ENCODE measurements at regions not wholly inside any gene's neighbourhood (a gene's known extent, or its start where the extent isn't known, plus 50 kb on each side); places are given as distances from the start of the nearest gene placed in this dataset.
"Not testable (repeated sequence)": the region's sequence is repeated elsewhere in the genome, so short reads cannot be mapped to it uniquely, and the experiment has no call there.

GRCh38 chr6:113370508-113371502 lies 486.3 kb upstream of the MARCKS start:
- no peak for DNase-seq (ENCODE audit: low spot score)

- DNase-seq (ENCODE audit: low spot score) = not testable (repeated sequence)
These were observed 481.7 kb upstream of the MARCKS start for GRCh38 chr6:113375466-113375865.

GRCh38 chr6:113375950-113376846 lies 480.9 kb upstream of the MARCKS start:
- DNase-seq (ENCODE audit: low spot score) = no peak

GRCh38 chr6:113376847-113377165 lies 480.3 kb upstream of the MARCKS start:
- DNase-seq (ENCODE audit: low spot score) = no peak

GRCh38 chr6:113377362-113377942 lies 479.7 kb upstream of the MARCKS start:
- DNase-seq (ENCODE audit: low spot score) = no peak

- no peak for DNase-seq (ENCODE audit: low spot score)
These were observed 476.6 kb upstream of the MARCKS start for GRCh38 chr6:113380591-113380990.

- DNase-seq (ENCODE audit: low spot score) = no peak
These were observed 475.9 kb upstream of the MARCKS start for GRCh38 chr6:113381232-113381631.

- DNase-seq (ENCODE audit: low spot score) = no peak
These were observed 475.2 kb upstream of the MARCKS start for GRCh38 chr6:113381959-113382358.

- no peak for DNase-seq (ENCODE audit: low spot score)
These were observed 473.4 kb upstream of the MARCKS start for GRCh38 chr6:113383701-113384100.

GRCh38 chr6:113385020-113385431 lies 472.1 kb upstream of the MARCKS start:
- DNase-seq (ENCODE audit: low spot score) = no peak

GRCh38 chr6:113388996-113389395 lies 468.1 kb upstream of the MARCKS start:
- no peak for DNase-seq (ENCODE audit: low spot score)

- no peak for DNase-seq (ENCODE audit: low spot score)
These were observed 464.5 kb upstream of the MARCKS start for GRCh38 chr6:113392551-113393055.

- DNase-seq (ENCODE audit: low spot score) = no peak
These were observed 462.9 kb upstream of the MARCKS start for GRCh38 chr6:113394216-113394615.

- DNase-seq (ENCODE audit: low spot score) = no peak
These were observed 462.4 kb upstream of the MARCKS start for GRCh38 chr6:113394729-113395128.

GRCh38 chr6:113396730-113397129 lies 460.4 kb upstream of the MARCKS start:
- no peak for DNase-seq (ENCODE audit: low spot score)

- no peak for DNase-seq (ENCODE audit: low spot score)
These were observed 459.9 kb upstream of the MARCKS start for GRCh38 chr6:113397236-113397635.

- DNase-seq (ENCODE audit: low spot score) = no peak
These were observed 455.9 kb upstream of the MARCKS start for GRCh38 chr6:113401231-113401630.

- no peak for DNase-seq (ENCODE audit: low spot score)
These were observed 454.6 kb upstream of the MARCKS start for GRCh38 chr6:113402544-113402943.

- DNase-seq (ENCODE audit: low spot score) = no peak
These were observed 453.1 kb upstream of the MARCKS start for GRCh38 chr6:113403966-113404595.

GRCh38 chr6:113405326-113406047 lies 451.7 kb upstream of the MARCKS start:
- DNase-seq (ENCODE audit: low spot score) = no peak

- no peak for DNase-seq (ENCODE audit: low spot score)
These were observed 451.0 kb upstream of the MARCKS start for GRCh38 chr6:113406048-113406695.

Measured in activated CD4-positive, alpha-beta T cell treated with anti-CD3 and anti-CD28 coated beads, Interleukin-2, Interleukin-4, amounts not matched to agents 100 ng/mL and 50 ng/mL, durations not matched to agents 16 hours and 8 hours (primary cell).